ENCODE measurements at regions not wholly inside any gene's neighbourhood (a gene's known extent, or its start where the extent isn't known, plus 50 kb on each side); places are given as distances from the start of the nearest gene placed in this dataset.

- H3K4me3 ChIP-seq (ENCODE audit: low read depth, low read length) = no peak overlapping the region
- no peaks in the 10 kb centered on the region for H3K36me3 ChIP-seq (ENCODE audit: control insufficient read depth, insufficient read depth, low read length)
- H3K27me3 ChIP-seq (ENCODE audit: control insufficient read depth, insufficient read depth, low read length) = no peaks in the 10 kb centered on the region
- DNase-seq (ENCODE audit: low read depth) = no peak
- TF ChIP-seq CTCF (IDR thresholded peaks at IDR 0.05; ENCODE audit: insufficient read depth, low read length, poor library complexity, severe bottlenecking) = no peak
These were observed 136.1 kb downstream of the KCTD12 start for GRCh38 chr13:76750126-76750525.

GRCh38 chr13:76745261-76746200, 140.7 kb downstream of the KCTD12 start:
- DNase-seq (ENCODE audit: low read depth) = no peak
- H3K36me3 ChIP-seq (ENCODE audit: control insufficient read depth, insufficient read depth, low read length) = no peaks in the 10 kb centered on the region
- no peak for TF ChIP-seq CTCF (IDR thresholded peaks at IDR 0.05; ENCODE audit: insufficient read depth, low read length, poor library complexity, severe bottlenecking)
- H3K4me3 ChIP-seq (ENCODE audit: low read depth, low read length) = no peak overlapping the region
- no peaks in the 10 kb centered on the region for H3K27me3 ChIP-seq (ENCODE audit: control insufficient read depth, insufficient read depth, low read length)

- no peak for DNase-seq (ENCODE audit: low read depth)
- no peaks in the 10 kb centered on the region for H3K27me3 ChIP-seq (ENCODE audit: control insufficient read depth, insufficient read depth, low read length)
- no peak overlapping the region for H3K4me3 ChIP-seq (ENCODE audit: low read depth, low read length)
- no peaks in the 10 kb centered on the region for H3K36me3 ChIP-seq (ENCODE audit: control insufficient read depth, insufficient read depth, low read length)
- TF ChIP-seq CTCF (IDR thresholded peaks at IDR 0.05; ENCODE audit: insufficient read depth, low read length, poor library complexity, severe bottlenecking) = no peak
These were observed 144.6 kb downstream of the KCTD12 start for GRCh38 chr13:76741624-76742023.

- H3K36me3 ChIP-seq (ENCODE audit: control insufficient read depth, insufficient read depth, low read length) = no peaks in the 10 kb centered on the region
- DNase-seq (ENCODE audit: low read depth) = no peak
- no peaks in the 10 kb centered on the region for H3K27me3 ChIP-seq (ENCODE audit: control insufficient read depth, insufficient read depth, low read length)
- no peak overlapping the region for H3K4me3 ChIP-seq (ENCODE audit: low read depth, low read length)
- TF ChIP-seq CTCF (IDR thresholded peaks at IDR 0.05; ENCODE audit: insufficient read depth, low read length, poor library complexity, severe bottlenecking) = no peak
These were observed 145.2 kb downstream of the KCTD12 start for GRCh38 chr13:76741046-76741445.

GRCh38 chr13:76738616-76739015, 147.6 kb downstream of the KCTD12 start:
- no peaks in the 10 kb centered on the region for H3K36me3 ChIP-seq (ENCODE audit: control insufficient read depth, insufficient read depth, low read length)
- DNase-seq (ENCODE audit: low read depth) = no peak
- no peak overlapping the region for H3K4me3 ChIP-seq (ENCODE audit: low read depth, low read length)
- no peaks in the 10 kb centered on the region for H3K27me3 ChIP-seq (ENCODE audit: control insufficient read depth, insufficient read depth, low read length)
- TF ChIP-seq CTCF (IDR thresholded peaks at IDR 0.05; ENCODE audit: insufficient read depth, low read length, poor library complexity, severe bottlenecking) = no peak

GRCh38 chr13:76737526-76737925, 148.7 kb downstream of the KCTD12 start:
- TF ChIP-seq CTCF (IDR thresholded peaks at IDR 0.05; ENCODE audit: insufficient read depth, low read length, poor library complexity, severe bottlenecking) = no peak
- H3K4me3 ChIP-seq (ENCODE audit: low read depth, low read length) = no peak overlapping the region
- DNase-seq (ENCODE audit: low read depth) = no peak
- H3K27me3 ChIP-seq (ENCODE audit: control insufficient read depth, insufficient read depth, low read length) = no peaks in the 10 kb centered on the region
- no peaks in the 10 kb centered on the region for H3K36me3 ChIP-seq (ENCODE audit: control insufficient read depth, insufficient read depth, low read length)

All from kidney epithelial cell (primary cell).